IMR-90 (cell line): ENCODE measurements at regions not wholly inside any gene's neighbourhood (a gene's known extent, or its start where the extent isn't known, plus 50 kb on each side); places are given as distances from the start of the nearest gene placed in this dataset.

Experiments used
- ATAC-seq: fragments of 200-7000 bp; cut with Tn5 transposase; 2 replicates; pipeline ENCODE4 v1.9.1; 2020; ENCODE audit warnings: low read depth, mild to moderate bottlenecking, moderate library complexity
- BruUV-seq: library from RNA; stranded (reverse); fragments of 400-500 nt; replicated peaks from 2 replicates; lab custom pipeline; 2021; lab: Mats Ljungman, UMichigan
- CTCF ChIA-PET: fragments of 300-600 bp; formaldehyde crosslinking; extraction: SDS; loops from one replicate; lab custom pipeline; 2021; ENCODE audit warnings: antibody characterized with exemption; lab: Yijun Ruan, JAX
- POLR2A ChIA-PET: fragments of 300-600 bp; sonication (Branson Sonifier 250); formaldehyde crosslinking; loops from one replicate; lab custom pipeline; 2022; ENCODE audit warnings: antibody characterized with exemption; ENCODE audit not compliant: unreplicated experiment; lab: Charles Lee
- DNase-seq: peaks from one replicate; pipeline ENCODE4 v3.0.0; 2013
- H2AFZ ChIP-seq: replicated peaks from 2 replicates; pipeline ENCODE3; 2013; ENCODE audit warnings: low read length, mild to moderate bottlenecking; ENCODE audit not compliant: poor library complexity
- H2AK5ac ChIP-seq: 2 replicates; pipeline ENCODE4 v1.6.1; 2013; ENCODE audit warnings: low read depth, low read length, inconsistent platforms
- H2AK9ac ChIP-seq: replicated peaks from 2 replicates; pipeline ENCODE3; 2013; ENCODE audit warnings: mild to moderate bottlenecking, low read depth, low read length, moderate library complexity; ENCODE audit not compliant: poor library complexity
- H2BK120ac ChIP-seq: 2 replicates; pipeline ENCODE4 v1.6.1; 2013; ENCODE audit warnings: low read depth, low read length, inconsistent platforms
- H2BK15ac ChIP-seq: 3 replicates; pipeline ENCODE4 v1.6.1; 2013; ENCODE audit warnings: low read depth, low read length, inconsistent platforms
- H2BK20ac ChIP-seq: 2 replicates; pipeline ENCODE4 v1.6.1; 2013; ENCODE audit warnings: low read depth, mild to moderate bottlenecking, inconsistent platforms, low read length, moderate library complexity
- H2BK5ac ChIP-seq: 2 replicates; pipeline ENCODE4 v1.6.1; 2013; ENCODE audit warnings: mild to moderate bottlenecking, low read depth, low read length, inconsistent platforms; ENCODE audit not compliant: poor library complexity, severe bottlenecking
- H3K14ac ChIP-seq: replicated peaks from 2 replicates; pipeline ENCODE4 v1.6.1; 2013; ENCODE audit warnings: low read depth, low read length, inconsistent platforms
- H3K18ac ChIP-seq: 2 replicates; pipeline ENCODE4 v1.6.1; 2013; ENCODE audit warnings: low read depth, low read length, control low read depth
- H3K23ac ChIP-seq: 2 replicates; pipeline ENCODE4 v1.6.1; 2013; ENCODE audit warnings: low read depth, low read length, inconsistent platforms
- H3K27ac ChIP-seq: 2 replicates; pipeline ENCODE4 v1.5.1; 2013; ENCODE audit warnings: mild to moderate bottlenecking, control low read depth, low read length; ENCODE audit not compliant: insufficient read depth
- H3K27me3 ChIP-seq: 2 replicates; pipeline ENCODE4 v1.6.1; 2013; ENCODE audit warnings: low read length; ENCODE audit not compliant: control insufficient read depth, insufficient read depth
- H3K36me3 ChIP-seq: 2 replicates; pipeline ENCODE4 v1.6.1; 2013; ENCODE audit warnings: low read length, mixed read lengths; ENCODE audit not compliant: control insufficient read depth, insufficient read depth
- H3K4ac ChIP-seq: 2 replicates; pipeline ENCODE4 v1.6.1; 2013; ENCODE audit warnings: low read depth, low read length, inconsistent platforms
- H3K4me1 ChIP-seq: 2 replicates; pipeline ENCODE4 v1.6.1; 2013; ENCODE audit warnings: low read length, mixed read lengths; ENCODE audit not compliant: control insufficient read depth, insufficient read depth
- H3K4me2 ChIP-seq: 2 replicates; pipeline ENCODE4 v1.6.1; 2013; ENCODE audit warnings: low read depth, mild to moderate bottlenecking, control low read depth, low read length, moderate library complexity
- H3K4me3 ChIP-seq: 2 replicates; pipeline ENCODE4 v1.5.1; 2013; ENCODE audit warnings: low read depth, mild to moderate bottlenecking, control low read depth, low read length, moderate library complexity; ENCODE audit not compliant: insufficient read depth
- H3K56ac ChIP-seq: 2 replicates; pipeline ENCODE4 v1.6.1; 2013; ENCODE audit warnings: low read length, inconsistent platforms; ENCODE audit not compliant: insufficient read depth; ENCODE audit errors: extremely low read depth
- H3K79me1 ChIP-seq, 2 experiments: 2 replicates each; pipeline ENCODE4 v1.6.1; 2013; ENCODE audit warnings: low read length in 2 of 2, inconsistent platforms in 1 of 2, low read depth in 1 of 2
- H3K9ac ChIP-seq: 2 replicates; pipeline ENCODE4 v1.6.1; 2013; ENCODE audit warnings: low read depth, low read length, control low read depth
- H3K9me1 ChIP-seq: 2 replicates; pipeline ENCODE4 v1.6.1; 2013; ENCODE audit warnings: low read length, inconsistent platforms; ENCODE audit not compliant: insufficient read depth
- H3K9me3 ChIP-seq: 2 replicates; pipeline ENCODE4 v1.6.1; 2013; ENCODE audit warnings: low read length; ENCODE audit not compliant: control insufficient read depth, insufficient read depth
- H4K20me1 ChIP-seq: 2 replicates; pipeline ENCODE4 v1.6.1; 2013; ENCODE audit warnings: low read length, inconsistent platforms; ENCODE audit not compliant: insufficient read depth
- H4K5ac ChIP-seq: 2 replicates; pipeline ENCODE4 v1.6.1; 2013; ENCODE audit warnings: mild to moderate bottlenecking, low read depth, low read length, control low read depth
- H4K8ac ChIP-seq, 2 experiments: 2 replicates each; pipeline ENCODE4 v1.6.1; 2013; ENCODE audit warnings: low read depth in 2 of 2, low read length in 2 of 2, control low read depth in 1 of 2, inconsistent platforms in 1 of 2
- H4K91ac ChIP-seq: 2 replicates; pipeline ENCODE4 v1.6.1; 2013; ENCODE audit warnings: low read depth, low read length, inconsistent platforms; ENCODE audit not compliant: insufficient read depth
- BHLHE40 ChIP-seq: fragments of 150-350 bp; IDR thresholded peaks from 2 replicates; pipeline ENCODE4 v1.6.1; 2016; ENCODE audit warnings: mild to moderate bottlenecking, low read depth, low read length
- CHD1 ChIP-seq: IDR thresholded peaks from 2 replicates; pipeline ENCODE4 v1.6.1; 2012; ENCODE audit warnings: low read depth, low read length, improper control_type of control experiment
- MXI1 ChIP-seq: IDR thresholded peaks from 2 replicates; pipeline ENCODE4 v1.6.1; 2012; ENCODE audit warnings: low read depth, mild to moderate bottlenecking, low read length, moderate library complexity, borderline replicate concordance
- SMC3 ChIP-seq: fragments of 150-350 bp; IDR thresholded peaks from 2 replicates; pipeline ENCODE4 v1.6.1; 2016; ENCODE audit warnings: low read depth, mild to moderate bottlenecking, antibody characterized with exemption, low read length, moderate library complexity
- WGBS, 2 experiments: methylation state at CpG; one replicate each; pipeline versions ENCODE4 v1.1.5 to v1.1.7; 2013; ENCODE audit warnings: missing lambda C conversion rate in 2 of 2; ENCODE audit not compliant: insufficient read length in 1 of 2; ENCODE audit errors: extremely low coverage in 2 of 2; 5-methylcytosine and 5-hydroxymethylcytosine counted together
- dilution Hi-C: fragments of 300-500 bp; cut with HindIII; formaldehyde crosslinking; loops from one replicate; pipeline ENCODE4 v1.14.3; 2018; ENCODE audit warnings: low sequenced_read_pairs; ENCODE audit not compliant: unreplicated experiment
- in situ Hi-C: fragments of 300-500 bp; cut with MboI; formaldehyde crosslinking; loops from 3 replicates; pipeline ENCODE4 v1.14.3; 2019; ENCODE audit warnings: low sequenced_read_pairs, inconsistent platforms, mixed read lengths
- intact Hi-C: fragments of 100-400 bp; cut with micrococcal nuclease; formaldehyde crosslinking; loops from 2 replicates; pipeline ENCODE4 v1.10.0; 2022

DNA sequence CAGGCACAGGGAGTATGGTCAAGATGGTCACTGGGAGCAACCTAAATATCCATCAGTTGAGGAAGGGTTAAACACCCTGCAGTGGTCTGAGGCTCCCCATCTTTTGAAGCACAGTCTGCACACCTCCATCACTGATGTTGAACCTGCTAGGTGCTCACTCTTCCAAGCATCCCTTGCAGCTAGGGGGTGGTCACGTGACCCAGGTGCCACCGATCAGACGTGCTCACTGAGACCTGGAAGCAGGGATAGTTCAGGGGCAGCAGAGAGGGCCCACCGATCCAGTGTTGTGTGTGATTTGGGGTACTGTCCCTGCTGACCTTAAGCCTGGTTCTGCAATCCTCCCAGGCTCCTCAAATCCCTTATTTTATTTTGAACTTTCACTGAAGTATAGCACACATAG is 134.6 kb downstream of the CEBPB start:
- no CpG with 5 or more reads among the region's 4 CpGs for WGBS, 2 experiments
- Histone ChIP-seq H3K4me1 (peaks cover 24% of the 10 kb centered on the region), H3K56ac (no peak overlapping the region), H2AK9ac (no peak overlapping the region), H3K27me3 (no peaks in the 10 kb centered on the region), H3K4ac (no peak overlapping the region), H3K36me3 (no peaks in the 10 kb centered on the region), H3K23ac (no peak overlapping the region), H3K4me3 (no peak overlapping the region), H3K14ac (no peak overlapping the region), H3K9ac (no peak overlapping the region), H3K4me2 (no peak overlapping the region), H2BK5ac (no peak overlapping the region), H3K27ac (no peak overlapping the region), H4K8ac (peak overlapping the region in 1 of 2 experiments; percentile 9; a peak in 1 of 4 replicates), H3K9me1 (peaks cover 27% of the 10 kb centered on the region), H4K5ac (no peak overlapping the region), H4K20me1 (no peaks in the 10 kb centered on the region), H4K91ac (no peak overlapping the region), H2AK5ac (peak overlapping the region; percentile 35; the same call in 1 of the 2 replicates), H2AFZ (no peak overlapping the region), H2BK20ac (no peak overlapping the region; the same call in 1 of the 2 replicates), H2BK120ac (peak overlapping the region; percentile 11; the same call in 1 of the 2 replicates), H2BK15ac (peak overlapping the region; percentile 62; the same call in 1 of the 3 replicates), H3K18ac (no peak overlapping the region), H3K79me1 (peaks cover 0 to 15% of the 10 kb centered on the region in 2 experiments; a peak in 2 of 4 replicates), H3K9me3 (no peaks in the 10 kb centered on the region)
- ATAC-seq (no peak), DNase-seq (no peak)
- intact Hi-C loops: no loop called here
- TF ChIP-seq BHLHE40: no peak
- TF ChIP-seq SMC3: no peak
- no peak for TF ChIP-seq CHD1
- TF ChIP-seq MXI1: no peak
- no TSS peak for BruUV-seq
- ChIA-PET CTCF (no interaction called here), POLR2A (no interaction called here)
- in situ Hi-C loops: no loop called here
- dilution Hi-C loops: no loop called here
